Naive thymus-derived CD8-positive, alpha-beta T cell (primary cell): ENCODE measurements at regions not wholly inside any gene's neighbourhood (a gene's known extent, or its start where the extent isn't known, plus 50 kb on each side); places are given as distances from the start of the nearest gene placed in this dataset.

ENCODE experiments used
- ATAC-seq, 2 donors: fragments of 150-1000 bp; cut with Tn5 transposase in 1 of 2; sonication (Bioruptor Pico), chemical (Tn5 transposase) in 1 of 2; 1 replicate in 1 of 2; 2 replicates in 1 of 2; pipeline ENCODE4 v1.10.0; 2021; ENCODE audit warnings: mild to moderate bottlenecking in 2 of 2, moderate library complexity in 2 of 2
- POLR2A ChIA-PET: fragments of 350-600 bp; sonication (Branson Sonifier 250); formaldehyde crosslinking; loops from one replicate; lab custom pipeline; 2021; ENCODE audit warnings: antibody characterized with exemption; lab: Charles Lee
- DNase-seq, 10 donors: peaks; one replicate each; pipeline versions ENCODE4 v3.0.0 to v3.0.0-alpha.2; 2020 to 2022
- H3K27ac Mint-ChIP-seq, 10 donors: one replicate each; pipeline ENCODE4 v1.8.0; 2020 to 2022; ENCODE audit warnings: mild to moderate bottlenecking in 10 of 10, mixed read lengths in 10 of 10, moderate library complexity in 4 of 10, inconsistent platforms in 1 of 10
- H3K27me3 Mint-ChIP-seq, 5 donors: one replicate each; pipeline ENCODE4 v1.8.0; 2021 to 2022; ENCODE audit warnings: mixed read lengths in 5 of 5
- H3K36me3 Mint-ChIP-seq, 3 donors: one replicate each; pipeline ENCODE4 v1.8.0; 2020 to 2022; ENCODE audit warnings: mixed read lengths in 3 of 3, mild to moderate bottlenecking in 2 of 3, inconsistent platforms in 1 of 3
- H3K4me1 Mint-ChIP-seq, 4 donors: one replicate each; pipeline ENCODE4 v1.8.0; 2021 to 2022; ENCODE audit warnings: mixed read lengths in 4 of 4
- H3K4me3 Mint-ChIP-seq, 10 donors: one replicate each; pipeline ENCODE4 v1.8.0; 2020 to 2022; ENCODE audit warnings: mild to moderate bottlenecking in 10 of 10, mixed read lengths in 10 of 10, moderate library complexity in 6 of 10, inconsistent platforms in 1 of 10
- H3K9me3 Mint-ChIP-seq, 9 donors: one replicate each; pipeline ENCODE4 v1.8.0; 2020 to 2022; ENCODE audit warnings: mixed read lengths in 9 of 9, mild to moderate bottlenecking in 3 of 9, inconsistent platforms in 1 of 9, moderate library complexity in 1 of 9

GRCh38 chr10:2246747-2247146, 509.4 kb upstream of the ADARB2 start:
- DNase-seq (no peak), ATAC-seq (no peak)
- no peaks in the 10 kb centered on the region for H3K36me3 Mint-ChIP-seq
- peaks cover 0 to 9% (median 3%) of the 10 kb centered on the region in 9 donors for H3K9me3 Mint-ChIP-seq
- H3K4me3 Mint-ChIP-seq: no peak overlapping the region
- H3K4me1 Mint-ChIP-seq: no peaks in the 10 kb centered on the region
- POLR2A ChIA-PET: no interaction called here
- peaks cover 0 to 8% (median 1%) of the 10 kb centered on the region in 5 donors for H3K27me3 Mint-ChIP-seq
- H3K27ac Mint-ChIP-seq: no peak overlapping the region

- H3K4me1 Mint-ChIP-seq: no peaks in the 10 kb centered on the region
- DNase-seq (no peak), ATAC-seq (no peak)
- POLR2A ChIA-PET: no interaction called here
- H3K36me3 Mint-ChIP-seq: no peaks in the 10 kb centered on the region
- no peak overlapping the region for H3K4me3 Mint-ChIP-seq
- peaks cover 0 to 8% (median 1%) of the 10 kb centered on the region in 5 donors for H3K27me3 Mint-ChIP-seq
- peaks cover 0 to 9% (median 2%) of the 10 kb centered on the region in 9 donors for H3K9me3 Mint-ChIP-seq
- no peak overlapping the region for H3K27ac Mint-ChIP-seq
Measured at GRCh38 chr10:2245580-2245979, 508.3 kb upstream of the ADARB2 start.

- H3K36me3 Mint-ChIP-seq: no peaks in the 10 kb centered on the region
- no peak overlapping the region for H3K4me3 Mint-ChIP-seq
- POLR2A ChIA-PET: no interaction called here
- H3K27me3 Mint-ChIP-seq: peaks cover 0 to 8% (median 1%) of the 10 kb centered on the region in 5 donors
- no peak overlapping the region for H3K27ac Mint-ChIP-seq
- ATAC-seq (no peak), DNase-seq (no peak)
- H3K4me1 Mint-ChIP-seq: no peaks in the 10 kb centered on the region
- H3K9me3 Mint-ChIP-seq: peaks cover 0 to 3% (median 0%) of the 10 kb centered on the region in 9 donors
Measured at GRCh38 chr10:2244471-2244870, 507.1 kb upstream of the ADARB2 start.

GRCh38 chr10:2236876-2237275, 499.6 kb upstream of the ADARB2 start:
- H3K27me3 Mint-ChIP-seq: no peaks in the 10 kb centered on the region
- H3K9me3 Mint-ChIP-seq: peaks cover 0 to 4% (median 2%) of the 10 kb centered on the region in 9 donors
- POLR2A ChIA-PET: no interaction called here
- DNase-seq: no peak
- H3K27ac Mint-ChIP-seq: no peak overlapping the region
- no peaks in the 10 kb centered on the region for H3K36me3 Mint-ChIP-seq
- no peak overlapping the region for H3K4me3 Mint-ChIP-seq
- ATAC-seq: no peak
- H3K4me1 Mint-ChIP-seq: no peaks in the 10 kb centered on the region

DNA sequence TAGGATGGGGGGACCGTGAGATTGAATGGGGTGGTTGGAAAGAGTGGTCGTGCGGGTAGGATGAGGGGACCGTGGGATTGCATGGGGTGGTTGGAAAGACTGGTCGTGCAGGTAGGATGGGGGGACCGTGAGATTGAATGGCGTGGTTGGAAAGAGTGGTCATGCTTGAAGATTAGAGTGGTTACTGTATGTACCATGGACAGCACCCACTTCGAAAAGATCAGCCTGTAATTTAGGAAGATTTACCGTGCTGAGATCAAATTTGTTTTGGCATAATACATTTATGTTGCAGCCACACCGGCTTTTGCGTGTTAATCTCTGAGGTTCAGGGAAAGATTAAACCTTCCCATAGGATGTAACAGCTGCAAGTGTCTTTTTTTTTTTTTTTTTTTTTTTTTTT, 495.2 kb upstream of the ADARB2 start:
- Mint-ChIP-seq H3K36me3 (no peaks in the 10 kb centered on the region), H3K9me3 (peaks cover 0 to 4% (median 0%) of the 10 kb centered on the region in 9 donors), H3K4me3 (no peak overlapping the region), H3K4me1 (no peaks in the 10 kb centered on the region), H3K27me3 (no peaks in the 10 kb centered on the region), H3K27ac (no peak overlapping the region)
- no peak for ATAC-seq
- POLR2A ChIA-PET: no interaction called here
- no peak for DNase-seq

GRCh38 chr10:2230478-2230877, 493.2 kb upstream of the ADARB2 start:
- POLR2A ChIA-PET: no interaction called here
- DNase-seq: no peak
- H3K27me3 Mint-ChIP-seq: peaks cover 0 to under 1% (median 0%) of the 10 kb centered on the region in 5 donors
- no peak overlapping the region for H3K4me3 Mint-ChIP-seq
- no peaks in the 10 kb centered on the region for H3K4me1 Mint-ChIP-seq
- H3K27ac Mint-ChIP-seq: no peak overlapping the region
- no peak for ATAC-seq
- no peaks in the 10 kb centered on the region for H3K36me3 Mint-ChIP-seq
- H3K9me3 Mint-ChIP-seq: peaks cover 0 to 4% (median 0%) of the 10 kb centered on the region in 9 donors

GRCh38 chr10:2228320-2228901, 491.1 kb upstream of the ADARB2 start:
- POLR2A ChIA-PET: no interaction called here
- Mint-ChIP-seq H3K27ac (no peak overlapping the region), H3K4me1 (no peaks in the 10 kb centered on the region), H3K9me3 (peaks cover 0 to 3% (median 0%) of the 10 kb centered on the region in 9 donors), H3K4me3 (no peak overlapping the region), H3K27me3 (peaks cover 0 to 19% (median 4%) of the 10 kb centered on the region in 5 donors), H3K36me3 (no peaks in the 10 kb centered on the region)
- DNase-seq (no peak), ATAC-seq (no peak)

DNA sequence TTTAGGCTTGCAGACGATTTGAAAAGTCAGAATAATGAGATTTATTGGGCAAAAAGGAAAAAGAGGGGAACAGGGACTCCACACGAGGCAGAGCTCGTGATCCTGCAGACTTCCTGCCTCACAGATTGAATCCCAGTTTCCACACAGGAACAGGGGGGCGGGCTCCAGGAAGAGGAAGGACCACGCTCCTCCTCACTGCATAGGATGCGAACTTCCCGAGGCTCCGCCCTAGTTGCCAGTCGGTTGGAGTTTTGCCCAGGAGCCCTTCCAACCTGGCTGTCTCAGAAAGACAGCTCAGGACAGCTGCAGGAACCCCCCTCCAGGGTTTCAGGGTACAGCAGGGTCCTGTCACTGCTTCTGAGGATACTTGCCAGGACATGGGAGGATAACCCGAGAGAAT, 488.3 kb upstream of the ADARB2 start:
- Mint-ChIP-seq H3K27me3 (peaks cover 0 to 19% (median 4%) of the 10 kb centered on the region in 5 donors), H3K27ac (no peak overlapping the region), H3K4me1 (peaks cover 0 to 3% (median 0%) of the 10 kb centered on the region in 4 donors), H3K36me3 (no peaks in the 10 kb centered on the region), H3K4me3 (no peak overlapping the region), H3K9me3 (peaks cover 0 to 3% (median 0%) of the 10 kb centered on the region in 9 donors)
- ATAC-seq (no peak), DNase-seq (no peak)
- POLR2A ChIA-PET: no interaction called here

DNA sequence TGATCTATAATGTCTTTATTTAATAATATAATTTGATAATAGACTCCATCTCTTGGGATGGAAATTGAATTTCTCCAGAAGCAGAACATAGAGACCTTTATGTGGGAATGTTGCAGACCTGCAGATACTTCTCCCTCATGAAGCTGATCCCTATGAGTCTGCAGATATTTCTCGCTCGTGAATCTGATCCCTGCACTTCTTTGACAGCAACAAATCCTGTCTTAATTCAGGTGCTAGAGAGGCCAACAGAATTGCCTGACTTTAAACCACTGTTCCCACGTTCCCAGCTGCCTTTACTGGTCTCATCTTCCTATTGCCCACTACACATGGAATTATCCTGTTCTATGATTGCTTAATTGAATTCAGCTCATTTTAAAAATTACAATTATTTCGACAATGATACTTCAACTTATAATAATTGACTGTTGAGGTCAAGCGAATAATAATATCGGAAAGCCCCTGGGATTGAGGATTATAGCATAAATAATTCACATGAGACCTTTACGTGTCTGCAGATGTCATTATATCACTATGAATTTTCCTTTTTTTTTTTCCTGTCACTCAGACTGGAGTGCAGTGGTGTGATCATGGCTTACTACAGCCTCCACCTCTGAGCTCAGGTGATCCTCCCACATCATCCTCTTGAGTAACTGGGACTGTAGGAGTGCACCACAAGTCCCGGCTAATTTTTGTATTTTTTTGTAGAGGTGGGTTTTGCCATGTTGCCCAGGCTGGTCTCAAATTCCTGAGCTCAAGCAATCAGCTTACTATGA, 486.4 kb upstream of the ADARB2 start:
- H3K4me1 Mint-ChIP-seq: peaks cover 0 to 3% (median 0%) of the 10 kb centered on the region in 4 donors
- H3K36me3 Mint-ChIP-seq: no peaks in the 10 kb centered on the region
- H3K27ac Mint-ChIP-seq: no peak overlapping the region
- H3K9me3 Mint-ChIP-seq: peaks cover 0 to 3% (median 0%) of the 10 kb centered on the region in 9 donors
- DNase-seq: no peak
- no peak for ATAC-seq
- H3K27me3 Mint-ChIP-seq: peaks cover 0 to 19% (median 4%) of the 10 kb centered on the region in 5 donors
- H3K4me3 Mint-ChIP-seq: no peak overlapping the region
- POLR2A ChIA-PET: no interaction called here

DNA sequence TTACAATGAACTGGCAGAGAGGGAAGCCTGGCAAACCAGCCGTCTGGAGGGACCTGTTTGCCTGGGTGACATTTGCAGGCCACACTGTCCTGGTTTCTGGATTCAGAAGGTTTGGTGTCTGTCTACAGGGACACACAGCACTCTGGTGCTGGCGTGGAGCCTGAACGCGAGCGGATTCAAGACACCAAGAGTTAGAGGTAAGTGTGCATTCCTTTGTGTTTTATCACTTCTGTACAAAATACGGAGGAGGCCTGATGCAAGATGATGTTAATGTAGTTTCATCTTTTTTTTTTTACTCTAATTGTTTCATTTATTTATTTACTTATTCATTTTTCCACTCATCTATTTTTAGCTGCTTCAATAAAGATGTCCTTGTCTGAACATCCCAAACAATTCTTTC, 485.3 kb upstream of the ADARB2 start:
- peaks cover 0 to 3% (median 0%) of the 10 kb centered on the region in 4 donors for H3K4me1 Mint-ChIP-seq
- H3K4me3 Mint-ChIP-seq: no peak overlapping the region
- peaks cover 0 to 3% (median 0%) of the 10 kb centered on the region in 9 donors for H3K9me3 Mint-ChIP-seq
- H3K27ac Mint-ChIP-seq: no peak overlapping the region
- DNase-seq (no peak), ATAC-seq (no peak)
- no peaks in the 10 kb centered on the region for H3K36me3 Mint-ChIP-seq
- POLR2A ChIA-PET: no interaction called here
- H3K27me3 Mint-ChIP-seq: peaks cover 0 to 19% (median 4%) of the 10 kb centered on the region in 5 donors

DNA sequence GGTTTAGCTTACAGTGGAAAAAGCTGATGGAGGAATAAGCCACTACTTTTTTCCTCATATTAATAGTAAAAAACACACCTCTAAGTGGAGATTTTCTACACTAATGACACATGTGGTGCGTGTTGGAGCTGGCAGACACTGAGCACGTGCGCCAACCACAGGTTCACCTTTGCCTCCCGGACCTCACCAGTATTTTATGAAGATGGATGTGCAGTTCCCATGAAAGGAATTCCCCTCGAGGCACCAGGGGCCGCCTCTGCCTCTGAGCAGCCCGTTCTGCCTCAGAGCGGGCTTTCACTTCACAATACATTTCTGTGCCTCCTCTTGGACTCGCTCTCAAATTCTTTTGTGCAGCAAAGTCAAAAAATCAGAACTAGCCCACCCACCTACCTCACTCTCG, 477.5 kb upstream of the ADARB2 start:
- H3K27ac Mint-ChIP-seq: no peak overlapping the region
- no peaks in the 10 kb centered on the region for H3K36me3 Mint-ChIP-seq
- H3K4me3 Mint-ChIP-seq: no peak overlapping the region
- H3K27me3 Mint-ChIP-seq: peaks cover 3 to 28% (median 8%) of the 10 kb centered on the region in 5 donors
- ATAC-seq (no peak), DNase-seq (no peak)
- H3K4me1 Mint-ChIP-seq: no peaks in the 10 kb centered on the region
- peaks cover 0 to 11% (median 0%) of the 10 kb centered on the region in 9 donors for H3K9me3 Mint-ChIP-seq
- POLR2A ChIA-PET: no interaction called here

GRCh38 chr10:2214092-2214491, 476.8 kb upstream of the ADARB2 start:
- Mint-ChIP-seq H3K27ac (no peak overlapping the region), H3K9me3 (peaks cover 0 to 11% (median 0%) of the 10 kb centered on the region in 9 donors), H3K36me3 (no peaks in the 10 kb centered on the region), H3K4me1 (no peaks in the 10 kb centered on the region), H3K4me3 (no peak overlapping the region), H3K27me3 (peaks cover 3 to 30% (median 8%) of the 10 kb centered on the region in 5 donors)
- POLR2A ChIA-PET: no interaction called here
- DNase-seq (no peak), ATAC-seq (no peak)

DNA sequence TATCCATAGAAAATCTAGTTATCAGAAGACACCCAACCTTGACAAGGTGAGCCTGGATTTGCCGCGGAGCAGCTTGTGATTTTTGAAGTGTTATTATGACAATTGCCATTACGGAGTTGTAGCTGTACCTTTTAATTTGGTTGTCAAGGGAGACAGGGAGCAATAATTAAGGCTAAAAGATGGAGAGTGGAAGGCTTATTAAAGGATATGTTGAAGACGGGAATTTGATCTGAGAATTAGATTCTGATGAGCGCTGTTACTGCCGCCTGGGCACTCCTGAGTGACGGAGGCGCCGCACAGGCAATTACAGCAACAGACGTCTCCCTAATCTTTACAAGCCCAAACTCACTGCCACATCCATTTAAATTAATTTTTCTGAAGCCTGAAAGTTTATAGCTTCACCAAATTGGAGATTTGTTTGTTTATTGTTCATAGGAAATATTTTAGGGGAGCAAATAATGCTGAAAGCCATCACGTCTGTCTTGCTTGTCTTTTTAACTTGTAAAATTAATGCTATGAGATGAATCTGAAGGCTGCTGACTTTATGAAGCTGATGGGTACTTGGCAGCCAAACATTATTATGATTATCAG, 475.0 kb upstream of the ADARB2 start:
- no peaks in the 10 kb centered on the region for H3K36me3 Mint-ChIP-seq
- no peaks in the 10 kb centered on the region for H3K4me1 Mint-ChIP-seq
- peaks cover 6 to 30% (median 8%) of the 10 kb centered on the region in 5 donors for H3K27me3 Mint-ChIP-seq
- ATAC-seq: no peak
- H3K27ac Mint-ChIP-seq: no peak overlapping the region
- DNase-seq: no peak
- POLR2A ChIA-PET: no interaction called here
- H3K4me3 Mint-ChIP-seq: no peak overlapping the region
- peaks cover 0 to 11% (median 0%) of the 10 kb centered on the region in 9 donors for H3K9me3 Mint-ChIP-seq
